ENCODE measurements at regions not wholly inside any gene's neighbourhood (a gene's known extent, or its start where the extent isn't known, plus 50 kb on each side); places are given as distances from the start of the nearest gene placed in this dataset.
"Not testable (repeated sequence)": the region's sequence is repeated elsewhere in the genome, so short reads cannot be mapped to it uniquely, and the experiment has no call there.

DNA sequence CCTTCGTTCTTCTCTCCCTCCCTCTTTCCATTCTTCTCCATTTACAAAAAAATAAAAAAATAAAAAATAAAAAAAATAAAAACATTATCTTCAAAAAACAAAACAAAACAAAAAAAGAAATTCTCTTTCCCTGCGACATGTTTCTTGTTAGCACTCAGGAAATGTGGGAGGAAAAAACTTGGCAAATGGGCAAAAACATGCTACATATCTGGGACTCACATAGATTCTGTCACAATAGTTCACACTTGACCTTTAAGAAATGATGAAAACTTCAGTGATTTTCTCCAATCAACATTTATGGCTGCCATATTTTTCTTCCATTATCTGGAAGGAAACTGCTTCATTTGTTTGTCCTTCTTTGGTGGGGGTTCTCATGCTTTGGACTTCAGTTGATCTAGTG lies 109.3 kb downstream of the PRKAB2 start:
- DNase-seq = no peak

GRCh38 chr1:147061880-147062279 lies 110.4 kb downstream of the PRKAB2 start:
- not testable (repeated sequence) for DNase-seq

DNA sequence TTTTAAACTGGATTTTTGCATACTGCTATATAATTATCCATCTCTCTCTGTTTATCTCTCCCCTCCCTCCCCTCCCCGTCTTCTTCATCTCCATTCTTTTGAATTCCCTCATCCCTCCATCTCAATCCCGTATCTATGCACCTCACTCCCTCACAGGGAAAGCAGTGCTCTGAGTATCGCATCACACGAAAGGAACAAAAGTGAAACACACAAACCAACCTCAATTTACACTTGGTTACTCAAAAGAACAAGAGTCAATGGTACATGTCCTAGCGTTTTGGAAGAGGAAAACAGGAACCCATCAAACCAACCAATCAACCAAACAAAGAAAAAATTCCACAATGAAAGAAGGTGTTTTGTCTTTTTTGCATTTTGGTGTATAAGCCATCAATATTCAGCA lies 115.1 kb downstream of the NBPF12 start:
- no peak for DNase-seq

DNA sequence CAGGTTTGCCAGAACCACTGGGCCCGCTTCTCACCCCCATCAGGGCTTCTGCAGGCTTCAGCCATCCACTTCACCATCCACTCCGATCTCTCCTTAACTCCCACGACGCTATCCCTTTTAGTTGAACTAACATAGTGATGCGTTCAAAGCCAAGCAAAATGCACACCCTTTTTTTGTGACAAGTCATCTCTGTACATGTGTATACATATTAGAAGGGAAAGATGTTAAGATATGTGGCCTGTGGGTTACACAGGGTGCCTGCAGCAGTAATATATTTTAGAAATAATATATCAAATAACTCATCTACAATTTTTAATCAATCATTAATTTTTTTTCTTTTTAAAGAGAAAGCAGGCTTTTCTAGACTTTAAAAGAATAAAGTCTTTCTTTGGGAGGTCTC lies 114.6 kb downstream of the NBPF12 start:
- DNase-seq = no peak

DNA sequence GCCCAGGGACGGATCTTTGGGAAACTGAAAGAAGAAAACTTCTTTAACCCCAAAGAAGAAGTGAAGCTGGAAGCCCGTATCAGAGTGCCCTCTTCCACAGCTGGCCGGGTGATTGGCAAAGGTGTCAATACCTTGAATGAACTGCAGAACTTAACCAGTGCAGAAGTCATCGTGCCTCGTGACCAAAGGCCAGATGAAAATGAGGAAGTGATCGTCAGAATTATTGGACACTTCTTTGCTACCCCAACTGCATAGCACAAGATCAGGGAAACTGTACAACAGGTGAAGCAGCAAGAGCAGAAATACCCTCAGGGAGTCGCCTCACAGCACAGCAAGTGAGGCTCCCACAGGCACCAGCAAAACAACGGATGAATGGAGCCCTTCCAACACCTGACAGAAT lies 114.0 kb downstream of the NBPF12 start:
- DNase-seq = no peak

DNA sequence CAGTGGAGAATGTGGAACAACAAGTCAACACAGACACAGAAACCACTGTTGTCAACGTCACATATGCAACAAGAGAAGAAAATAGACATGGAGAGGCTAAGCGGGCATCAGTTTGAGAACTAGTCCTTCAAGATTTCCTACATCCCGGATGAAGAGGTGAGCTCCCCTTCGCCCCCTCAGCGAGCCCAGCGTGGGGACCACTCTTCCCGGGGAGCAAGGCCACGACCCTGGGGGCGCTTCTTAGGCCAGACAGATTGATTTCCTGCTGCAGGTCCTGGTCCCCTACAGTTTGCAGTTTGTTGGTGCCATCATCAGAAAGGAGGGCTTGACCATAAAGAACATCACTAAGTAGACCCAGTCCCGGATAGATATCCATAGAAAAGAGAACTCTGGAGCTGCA lies 113.0 kb downstream of the NBPF12 start:
- no peak for DNase-seq

- no peak for DNase-seq
These were observed 112.5 kb downstream of the NBPF12 start for GRCh38 chr1:147050654-147051053.

- not testable (repeated sequence) for DNase-seq
These were observed 108.8 kb downstream of the NBPF12 start for GRCh38 chr1:147046863-147047394.

- no peak for DNase-seq
These were observed 108.2 kb downstream of the NBPF12 start for GRCh38 chr1:147046189-147046862.

Data from activated T-cell treated with anti-CD3 and anti-CD28 coated beads for 4 hours (primary cell).